Motor neuron (in vitro differentiated cells): ENCODE measurements at regions not wholly inside any gene's neighbourhood (a gene's known extent, or its start where the extent isn't known, plus 50 kb on each side); places are given as distances from the start of the nearest gene placed in this dataset.
"Not testable (repeated sequence)": the region's sequence is repeated elsewhere in the genome, so short reads cannot be mapped to it uniquely, and the experiment has no call there.

Experiments used
- ATAC-seq, 8 experiments: fragments of 200-7000 bp; cut with Tn5 transposase; replicated peaks in 6 of 8; 2 replicates each; pipeline ENCODE4 v1.8.0; 2021; ENCODE audit warnings: mild to moderate bottlenecking in 8 of 8, moderate library complexity in 8 of 8
- H3K27ac ChIP-seq, 2 donors: fragments of 250-450 bp; sonication (Bioruptor Pico); 2 replicates each; pipeline ENCODE4 v1.9.0; 2021; ENCODE audit warnings: antibody characterized with exemption in 2 of 2, mild to moderate bottlenecking in 2 of 2, moderate library complexity in 1 of 2
- H3K4me1 ChIP-seq, 2 donors: fragments of 250-450 bp; sonication (Bioruptor Pico); replicated peaks in 1 of 2; 2 replicates each; pipeline ENCODE4 v1.6.1; 2021; ENCODE audit warnings: antibody characterized with exemption in 2 of 2, mild to moderate bottlenecking in 2 of 2, moderate library complexity in 1 of 2
- H3K4me3 ChIP-seq, 5 donors: fragments of 250-450 bp; sonication (Bioruptor Pico); 2 replicates each; pipeline ENCODE4 v1.9.0; 2021; ENCODE audit warnings: antibody characterized with exemption in 5 of 5, mild to moderate bottlenecking in 5 of 5, moderate library complexity in 4 of 5
- WGBS, 10 experiments: fragments of 450-650 bp; shearing (Covaris generic); methylation state at CpG; one replicate each; pipeline ENCODE4 v1.0.0; 2022; 5-methylcytosine and 5-hydroxymethylcytosine counted together
- in situ Hi-C, 9 experiments: fragments of 400-800 bp; cut with MboI; loops; one replicate each; pipeline ENCODE4 v1.15.0; 2021; ENCODE audit warnings: low sequenced_read_pairs in 9 of 9, low pct_unique_long_range_greater_than_20kb in 2 of 9; ENCODE audit not compliant: unreplicated experiment in 9 of 9

GRCh38 chr6:57708061-57708460, 390.6 kb downstream of the PRIM2 start:
- ATAC-seq: peak in 2 of 8 experiments; percentile 68 to 85
- in situ Hi-C loops, H3K27ac ChIP-seq, H3K4me1 ChIP-seq, H3K4me3 ChIP-seq: not testable (repeated sequence)

- in situ Hi-C loops, H3K4me3 ChIP-seq, H3K4me1 ChIP-seq, H3K27ac ChIP-seq: not testable (repeated sequence)
- ATAC-seq: peak in 3 of 8 experiments; percentile 74 to 100 (median 100)
- WGBS, 10 experiments: 80 to 83% methylated on average over 1 of the region's 2 CpGs; no CpG with 5 or more reads in 8 of the 10 experiments
Measured at GRCh38 chr6:57722546-57722945, 405.1 kb downstream of the PRIM2 start.

GRCh38 chr6:57723815-57724401, 406.5 kb downstream of the PRIM2 start:
- ATAC-seq, in situ Hi-C loops, H3K4me3 ChIP-seq, H3K4me1 ChIP-seq, H3K27ac ChIP-seq: not testable (repeated sequence)
- WGBS, 10 experiments: 38 to 100% (median 63%) methylated on average over 1 to 9 of the region's 10 CpGs; no CpG with 5 or more reads in 2 of the 10 experiments

DNA sequence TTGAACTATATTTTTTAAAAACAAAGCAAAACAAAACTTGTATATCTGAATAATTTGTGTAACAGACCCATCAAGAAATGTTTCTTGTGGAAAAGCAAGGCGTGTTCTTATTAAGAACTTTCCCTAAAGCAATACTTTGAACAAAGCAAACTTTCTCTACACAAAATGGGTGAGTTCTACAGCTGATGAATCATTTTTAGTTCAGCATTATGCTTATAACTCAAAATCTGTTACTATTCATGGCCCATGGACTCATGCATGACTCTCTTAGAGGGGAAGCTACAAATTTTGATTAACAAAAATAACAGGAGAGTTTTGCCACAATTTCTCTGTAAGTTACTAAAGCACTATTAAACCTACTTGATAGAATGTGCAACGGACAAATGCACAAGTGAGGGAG, 412.0 kb downstream of the PRIM2 start:
- 0 to 80% (median 18%) methylated on average over 1 of the region's 2 CpGs; no CpG with 5 or more reads in 6 of the 10 experiments for WGBS, 10 experiments
- H3K27ac ChIP-seq, in situ Hi-C loops, H3K4me1 ChIP-seq, H3K4me3 ChIP-seq: not testable (repeated sequence)
- peak in 2 of 8 experiments; percentile 84 to 89 for ATAC-seq

DNA sequence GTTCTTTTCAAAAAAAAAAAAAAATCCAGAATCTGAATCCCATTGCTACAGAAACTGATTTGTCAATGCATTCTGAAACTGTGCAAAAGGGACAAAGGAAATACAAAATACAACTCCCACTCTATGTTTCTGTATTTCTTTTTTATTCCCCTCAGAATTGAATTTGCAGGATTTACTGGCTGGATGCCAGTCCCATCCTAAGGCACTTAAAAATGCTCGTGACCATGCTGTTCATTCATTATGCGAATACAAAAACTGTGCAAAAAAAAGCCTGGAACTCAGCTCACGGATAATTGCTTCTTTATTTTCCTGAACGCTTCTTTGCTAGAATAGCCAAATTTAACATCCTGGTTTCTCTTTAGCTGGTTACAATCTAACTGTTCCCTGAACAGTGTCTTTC, 413.3 kb downstream of the PRIM2 start:
- H3K4me3 ChIP-seq, in situ Hi-C loops, H3K27ac ChIP-seq, H3K4me1 ChIP-seq: not testable (repeated sequence)
- WGBS, 10 experiments: 26 to 100% (median 54%) methylated on average over 2 to 4 of the region's 4 CpGs; no CpG with 5 or more reads in 3 of the 10 experiments
- peak in 4 of 8 experiments; percentile 11 to 25 (median 18) for ATAC-seq

DNA sequence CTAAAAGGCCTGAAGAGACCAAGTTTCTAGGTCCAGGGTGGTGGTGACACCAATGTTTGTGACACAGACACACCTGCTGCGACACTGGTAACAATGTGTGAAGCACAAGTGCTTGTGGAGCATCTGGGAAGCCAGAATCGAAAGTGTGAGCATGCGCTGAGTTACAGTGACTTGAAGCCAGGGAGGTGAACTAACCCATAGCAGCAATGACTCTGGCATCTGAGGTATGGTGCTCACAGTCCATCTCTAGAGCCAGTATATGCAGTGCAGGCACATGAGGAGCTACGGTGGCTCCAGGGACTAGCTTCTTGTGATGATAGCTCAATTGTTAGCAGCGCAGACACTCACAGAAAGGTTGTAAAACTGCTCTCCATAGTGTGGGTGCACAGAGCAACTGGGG, 430.3 kb downstream of the PRIM2 start:
- H3K4me1 ChIP-seq, in situ Hi-C loops, H3K4me3 ChIP-seq, ATAC-seq, H3K27ac ChIP-seq: not testable (repeated sequence)
- 83 to 88% methylated on average over 1 of the region's 5 CpGs; no CpG with 5 or more reads in 8 of the 10 experiments for WGBS, 10 experiments

DNA sequence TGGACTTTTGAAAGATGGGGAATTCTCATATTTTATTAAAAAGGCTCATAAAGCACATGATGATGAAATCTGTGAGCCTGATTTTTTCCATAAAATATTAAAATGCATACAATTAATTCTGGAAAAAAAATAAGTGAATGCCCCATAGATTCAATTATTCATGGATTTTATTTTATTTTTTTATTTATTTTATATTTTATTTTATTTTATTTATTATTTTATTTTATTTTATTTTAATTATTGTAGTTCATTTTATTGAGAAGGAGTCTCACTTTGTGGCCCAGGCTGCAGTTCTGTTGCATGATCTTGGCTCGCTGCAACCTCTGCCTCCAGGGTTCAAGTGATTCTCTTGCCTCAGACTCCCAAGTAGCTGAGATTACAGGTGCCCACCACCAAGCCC, 442.4 kb downstream of the PRIM2 start:
- H3K27ac ChIP-seq, H3K4me3 ChIP-seq, in situ Hi-C loops, ATAC-seq, H3K4me1 ChIP-seq: not testable (repeated sequence)
- WGBS, 10 experiments: 43 to 100% (median 52%) methylated on average over 1 of the region's 1 CpG; no CpG with 5 or more reads in 1 of the 10 experiments

- WGBS, 10 experiments: 0 to 66% (median 9%) methylated on average over 3 to 14 of the region's 25 CpGs; no CpG with 5 or more reads in 3 of the 10 experiments
- H3K27ac ChIP-seq, H3K4me1 ChIP-seq, in situ Hi-C loops, H3K4me3 ChIP-seq: not testable (repeated sequence)
- ATAC-seq: peak in 3 of 8 experiments; percentile 83 to 85 (median 85)
Measured at GRCh38 chr6:57792720-57793397, 475.4 kb downstream of the PRIM2 start.

- 0 to 14% (median 9%) methylated on average over 2 to 8 of the region's 9 CpGs; no CpG with 5 or more reads in 7 of the 10 experiments for WGBS, 10 experiments
- H3K27ac ChIP-seq, H3K4me1 ChIP-seq, in situ Hi-C loops, H3K4me3 ChIP-seq: not testable (repeated sequence)
- ATAC-seq: peak in 3 of 8 experiments; percentile 81 to 92 (median 83)
Measured at GRCh38 chr6:57793398-57793762, 475.9 kb downstream of the PRIM2 start.

- 0 to 40% (median 4%) methylated on average over 1 to 28 of the region's 38 CpGs; no CpG with 5 or more reads in 2 of the 10 experiments for WGBS, 10 experiments
- H3K4me1 ChIP-seq, H3K27ac ChIP-seq, in situ Hi-C loops: not testable (repeated sequence)
- ATAC-seq: peak in 5 of 8 experiments; percentile 28 to 99 (median 82)
- peak overlapping the region; percentile 18 to 37 (median 21) for H3K4me3 ChIP-seq
Measured at GRCh38 chr6:57799703-57800479, 482.5 kb downstream of the PRIM2 start.

DNA sequence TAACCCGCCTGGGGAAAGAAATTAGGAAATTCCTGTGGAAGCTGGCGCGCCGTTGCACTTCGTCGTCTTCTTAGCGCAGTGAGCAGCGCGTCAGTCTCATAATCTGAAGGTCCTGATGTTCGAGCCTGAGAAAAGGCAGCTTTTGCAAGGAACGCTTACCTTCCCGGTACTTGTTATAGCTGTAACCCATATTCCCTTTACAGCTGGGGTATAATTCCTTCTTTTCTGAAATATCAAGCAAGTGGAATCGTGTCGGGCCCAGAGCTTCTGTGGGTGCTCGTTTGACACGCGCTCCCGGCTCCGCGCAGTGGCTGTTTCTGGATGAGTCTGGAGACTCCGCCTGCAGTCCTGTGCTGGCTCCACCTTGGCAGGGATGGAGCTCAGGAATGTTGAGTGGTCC, 491.2 kb downstream of the PRIM2 start:
- H3K4me3 ChIP-seq: peak overlapping the region in 3 of 5 donors; percentile 1 to 14 (median 12)
- H3K27ac ChIP-seq, in situ Hi-C loops, H3K4me1 ChIP-seq: not testable (repeated sequence)
- peak in 5 of 8 experiments; percentile 18 to 60 (median 47) for ATAC-seq
- WGBS, 10 experiments: 0% methylated on average over 1 to 5 of the region's 21 CpGs; no CpG with 5 or more reads in 4 of the 10 experiments

- in situ Hi-C loops, ATAC-seq, H3K27ac ChIP-seq, H3K4me1 ChIP-seq, H3K4me3 ChIP-seq: not testable (repeated sequence)
- 0 to 18% (median 11%) methylated on average over 1 to 4 of the region's 12 CpGs; no CpG with 5 or more reads in 6 of the 10 experiments for WGBS, 10 experiments
Measured at GRCh38 chr6:57809454-57809853, 492.0 kb downstream of the PRIM2 start.
